SK-MEL-5 (cell line): ENCODE measurements at regions not wholly inside any gene's neighbourhood (a gene's known extent, or its start where the extent isn't known, plus 50 kb on each side); places are given as distances from the start of the nearest gene placed in this dataset.
A peak's percentile ranks its signal among the peaks of the same experiment; 100 is the strongest.

Source experiments
- DNase-seq: peaks from one replicate; pipeline ENCODE4 v3.0.0-alpha.2; 2016; ENCODE audit warnings: low read depth, low spot score
- in situ Hi-C: cut with HindIII; loops from 2 replicates; pipeline ENCODE4 v1.10.0; 2016; ENCODE audit warnings: low sequenced_read_pairs, high pct_unique_total_duplicates, low pct_unique_long_range_greater_than_20kb

DNA sequence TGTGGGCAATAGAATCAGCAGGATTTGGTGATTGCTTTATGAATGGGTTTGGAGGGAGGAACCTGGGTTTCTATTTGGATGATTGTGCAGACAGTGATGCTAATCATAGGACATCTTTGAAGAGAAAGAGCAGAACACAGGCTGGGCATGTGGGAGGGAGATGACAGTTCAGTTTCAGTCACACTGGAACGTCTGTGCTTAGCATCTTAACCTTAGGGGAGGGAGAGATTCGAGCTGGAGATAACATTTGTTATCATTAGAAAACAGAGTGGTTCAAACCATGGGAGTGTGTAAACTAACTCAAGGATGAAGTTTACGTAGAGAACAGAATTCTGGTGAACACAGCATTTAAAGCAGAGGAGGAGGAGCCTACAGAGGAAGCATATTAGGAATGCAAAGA is 138.6 kb upstream of the PPP2R2B start:
- no peak for DNase-seq
- in situ Hi-C loops = no loop called here

DNA sequence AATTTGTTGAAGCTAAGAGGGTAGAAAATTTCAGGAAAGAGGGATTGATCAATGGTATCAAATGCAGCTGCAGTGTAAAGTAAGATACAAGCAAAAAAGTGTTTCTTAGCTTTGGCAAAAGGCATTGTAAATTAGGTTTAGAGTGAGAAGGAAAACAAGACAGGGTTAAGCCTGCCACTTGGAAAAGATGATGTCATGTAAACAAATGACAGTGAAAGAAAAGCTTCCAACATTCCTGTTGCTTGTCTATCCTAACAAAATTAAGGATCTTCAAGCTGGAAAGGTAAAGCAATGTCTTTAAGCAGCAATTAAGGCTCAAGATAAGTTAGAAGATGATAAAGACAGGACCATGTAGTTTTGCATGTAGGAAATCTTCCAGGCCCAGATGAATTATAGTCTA is 139.1 kb upstream of the PPP2R2B start:
- no peak for DNase-seq
- in situ Hi-C loops = no loop called here

DNA sequence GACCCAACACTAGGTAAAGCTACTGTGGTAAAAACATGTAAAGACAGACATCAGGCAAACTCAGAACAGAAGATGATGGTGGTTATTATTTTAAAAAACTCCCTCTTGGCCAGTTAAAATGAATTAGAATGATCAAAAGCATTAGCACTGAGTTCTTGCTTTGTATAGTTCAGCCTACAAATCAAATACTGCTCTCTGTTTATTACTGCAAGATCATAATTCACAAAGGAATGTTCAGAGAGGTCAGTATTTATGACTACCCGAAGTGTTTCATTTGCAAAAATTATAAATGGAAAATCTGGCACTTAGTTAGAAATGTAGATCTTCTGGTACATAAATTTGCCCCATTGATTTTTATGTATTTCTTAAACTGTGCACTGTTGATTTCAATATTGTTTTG is 140.3 kb upstream of the PPP2R2B start:
- DNase-seq = no peak

DNA sequence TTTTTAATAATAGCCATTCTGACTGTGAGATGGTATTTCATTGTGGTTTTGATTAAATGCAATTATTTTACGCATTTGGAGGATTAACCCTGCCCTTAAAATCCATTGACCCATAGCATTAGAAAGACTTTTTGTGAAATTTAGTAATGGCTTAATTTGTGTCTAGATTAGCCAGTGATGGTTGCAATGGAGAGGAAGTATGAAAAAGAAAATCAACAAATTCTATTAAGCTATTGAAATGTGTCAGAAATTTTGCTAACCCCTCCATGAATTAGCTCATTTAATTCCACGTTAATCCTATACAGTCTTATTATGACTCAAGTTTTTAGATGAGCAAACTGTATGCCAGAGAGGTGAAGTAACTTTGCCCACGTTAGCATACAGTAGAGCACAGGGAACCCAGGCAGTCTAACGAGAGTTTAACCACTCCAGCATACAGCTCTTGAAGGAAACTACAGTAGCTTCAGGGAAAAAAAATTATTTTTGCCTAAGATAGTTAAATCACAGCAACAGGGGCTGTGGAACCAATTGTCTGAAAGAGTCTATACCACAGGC is 158.2 kb upstream of the PPP2R2B start:
- in situ Hi-C loops = no loop called here

More for the DNA sequence above, 140.3 kb upstream of the PPP2R2B start:
- in situ Hi-C loops = no loop called here

DNA sequence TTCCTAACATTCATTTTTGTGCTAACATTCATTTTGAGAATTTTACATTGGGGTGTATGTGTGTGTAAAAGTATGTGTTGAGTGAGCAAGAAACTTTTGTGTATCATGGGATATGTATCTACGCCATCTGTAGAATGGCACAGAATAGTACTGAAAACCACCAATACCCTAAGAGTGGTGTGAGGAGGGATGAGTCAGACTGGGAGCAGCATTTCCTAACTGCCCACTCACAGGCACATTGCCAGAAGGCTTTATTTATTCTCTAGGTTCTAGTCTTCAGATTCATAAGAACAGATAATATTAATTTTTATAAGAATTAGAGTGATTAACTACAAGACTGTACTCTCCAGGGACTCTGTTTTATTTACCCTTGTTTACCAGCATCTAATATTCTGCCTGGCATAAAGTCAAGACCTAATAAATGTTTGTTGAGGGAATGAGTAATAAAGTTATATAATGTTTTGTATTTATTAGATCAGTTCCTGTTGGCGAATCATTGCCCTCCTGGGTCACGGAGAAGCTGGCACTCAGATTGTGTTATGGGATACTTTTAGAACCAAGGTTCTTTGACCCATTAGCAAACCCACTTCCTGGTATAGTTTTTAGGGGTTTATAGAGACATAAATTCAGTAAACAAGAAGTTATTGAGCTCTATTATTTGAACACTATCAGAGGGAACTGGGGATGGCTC is 159.1 kb upstream of the PPP2R2B start:
- no peak for DNase-seq
- in situ Hi-C loops = no loop called here

More for the DNA sequence above, 158.2 kb upstream of the PPP2R2B start:
- DNase-seq = no peak

DNA sequence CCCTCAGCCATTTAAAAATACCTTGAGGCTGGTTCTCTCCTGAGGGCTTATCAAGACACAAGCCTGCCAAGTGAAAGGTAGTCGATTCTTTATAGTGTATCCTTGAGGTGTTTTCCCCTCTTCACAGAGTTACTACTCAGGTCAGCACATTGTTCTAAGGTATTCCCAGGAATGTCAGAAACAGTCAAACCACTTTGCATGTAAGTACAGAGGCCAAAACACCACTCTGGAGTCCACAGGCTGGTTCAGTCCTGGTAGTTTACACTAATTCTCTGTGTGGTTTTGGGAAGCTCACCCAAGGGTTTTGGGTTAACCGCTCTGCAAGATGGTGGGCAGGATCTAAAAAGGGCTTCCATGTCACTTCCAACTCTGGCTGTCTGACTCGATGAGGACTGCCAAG is 162.3 kb upstream of the PPP2R2B start:
- DNase-seq = no peak
- in situ Hi-C loops = no loop called here

DNA sequence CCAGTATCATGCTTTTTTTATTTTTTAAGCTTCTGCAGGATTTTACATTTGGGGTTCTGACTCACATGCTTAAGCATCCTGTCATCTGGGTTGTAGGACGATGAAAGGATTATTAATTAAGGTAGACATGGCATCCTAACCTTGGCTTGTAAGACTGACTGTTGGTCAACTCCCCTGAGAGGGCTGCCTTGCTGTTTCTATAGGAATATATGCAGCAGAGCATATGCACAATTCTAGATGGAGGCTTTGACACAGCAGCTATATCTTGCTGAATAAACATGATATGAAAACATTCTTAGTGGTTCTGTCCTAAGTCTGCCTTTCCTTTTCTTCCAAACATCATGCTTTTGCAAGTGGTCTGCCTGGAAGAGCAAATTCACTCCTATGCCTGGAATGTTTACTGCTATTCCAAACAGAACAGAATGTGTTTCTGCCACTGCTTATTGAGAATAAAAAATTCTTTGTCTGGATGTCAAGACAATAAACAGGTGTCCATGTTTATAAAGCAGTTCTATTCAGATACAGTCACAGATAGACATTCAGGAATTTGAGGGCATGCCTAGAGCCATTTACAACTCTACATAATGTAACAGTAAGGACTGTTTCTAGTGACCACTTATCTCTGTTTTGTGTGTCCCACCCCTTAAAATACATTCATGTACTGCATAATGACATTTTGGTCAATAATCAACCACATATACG is 166.2 kb upstream of the PPP2R2B start:
- in situ Hi-C loops = no loop called here
- DNase-seq = no peak

DNA sequence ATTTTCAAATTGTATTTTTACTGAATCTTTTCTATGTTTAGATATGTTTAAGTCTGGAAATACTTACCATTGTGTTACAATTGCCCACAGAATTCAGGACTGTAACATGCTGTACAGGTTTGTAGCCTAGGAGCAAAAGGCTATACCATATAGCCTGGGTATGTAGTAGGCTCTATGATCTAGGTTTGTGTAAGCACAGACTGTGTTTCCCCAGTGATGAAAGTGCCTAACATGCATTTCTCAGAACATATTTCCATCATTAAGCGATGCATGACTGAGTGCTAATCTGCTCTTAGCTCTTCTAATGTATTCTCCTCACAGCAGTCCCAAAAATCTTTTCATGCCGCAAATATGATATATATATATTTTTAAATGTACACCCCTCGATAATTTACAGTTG is 166.7 kb upstream of the PPP2R2B start:
- DNase-seq = no peak
- in situ Hi-C loops = no loop called here

DNA sequence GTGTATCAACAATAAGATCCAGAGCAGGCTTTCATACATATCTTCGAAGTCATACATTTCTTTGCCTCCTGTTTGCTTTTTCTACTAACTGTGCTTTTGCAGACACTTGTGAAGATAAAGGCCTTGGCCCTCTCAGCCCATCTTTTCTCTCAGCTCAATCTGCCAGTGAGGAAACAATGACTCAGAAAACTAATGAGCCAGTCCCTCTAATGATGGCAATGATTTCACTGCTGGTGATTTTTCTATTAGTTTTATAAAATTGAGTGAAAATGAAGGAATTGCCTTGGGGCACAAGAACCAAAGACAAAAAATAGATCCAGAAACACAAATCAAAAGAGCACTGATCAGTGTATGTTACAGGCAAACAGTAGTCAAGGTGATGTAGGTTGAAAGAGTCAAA is 167.7 kb upstream of the PPP2R2B start:
- in situ Hi-C loops = no loop called here
- DNase-seq = no peak

DNA sequence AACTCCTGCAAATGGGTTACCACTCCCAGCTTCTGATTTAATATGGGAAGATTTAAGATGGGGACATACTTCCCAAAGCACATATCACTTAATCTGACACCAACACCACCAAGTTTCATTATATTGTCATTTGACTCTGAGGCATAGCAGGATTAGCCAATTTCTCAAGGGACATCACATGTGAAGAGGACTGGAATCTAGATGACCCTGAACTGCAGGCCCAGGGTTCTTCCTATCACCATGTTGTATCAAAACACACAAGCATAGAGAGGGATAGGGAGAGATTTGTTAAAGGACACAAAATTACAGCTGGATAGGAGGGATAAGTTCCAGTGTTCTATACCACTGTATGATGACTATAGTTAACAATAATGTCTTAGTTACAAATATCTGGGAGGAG is 168.3 kb upstream of the PPP2R2B start:
- no peak for DNase-seq
- in situ Hi-C loops = no loop called here

DNA sequence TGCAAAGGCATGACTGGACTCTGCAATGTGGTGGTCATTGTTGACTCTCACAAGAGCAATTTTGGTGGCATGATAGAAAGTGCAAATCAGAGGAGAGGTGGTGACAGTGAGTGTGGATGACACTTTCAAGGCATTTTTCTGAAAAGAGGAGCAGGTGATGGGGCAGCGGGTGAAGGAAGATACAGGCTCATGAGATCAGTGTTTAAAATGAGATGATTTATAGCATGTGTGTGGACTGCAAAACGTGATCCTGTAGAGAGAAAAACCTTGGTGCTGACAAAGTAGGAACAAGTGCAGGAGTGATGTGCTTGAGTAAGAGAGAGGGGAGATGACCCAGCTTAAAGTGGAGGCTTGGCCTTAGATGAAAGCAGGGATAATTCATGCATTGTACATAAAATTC is 171.2 kb upstream of the PPP2R2B start:
- no peak for DNase-seq
- in situ Hi-C loops = no loop called here

DNA sequence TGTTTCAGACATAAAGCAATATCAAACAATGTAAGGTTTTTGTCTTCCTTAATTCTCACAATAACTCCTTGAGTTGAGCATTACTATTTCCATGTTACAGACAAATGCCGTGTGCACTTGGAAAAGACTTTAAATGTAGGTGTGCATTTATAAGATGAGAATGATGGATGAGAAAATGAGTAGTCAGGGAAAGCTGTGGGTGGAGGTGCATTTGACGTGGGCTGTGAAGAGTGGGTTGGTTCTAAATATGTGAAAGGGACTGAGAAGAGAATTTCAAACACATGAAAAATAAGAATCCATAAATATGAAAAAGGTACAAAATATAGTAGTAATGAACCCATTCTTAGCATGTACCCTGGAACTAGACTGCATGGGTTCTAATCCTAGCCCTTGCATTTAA is 171.6 kb upstream of the PPP2R2B start:
- DNase-seq = no peak
- in situ Hi-C loops = no loop called here

DNA sequence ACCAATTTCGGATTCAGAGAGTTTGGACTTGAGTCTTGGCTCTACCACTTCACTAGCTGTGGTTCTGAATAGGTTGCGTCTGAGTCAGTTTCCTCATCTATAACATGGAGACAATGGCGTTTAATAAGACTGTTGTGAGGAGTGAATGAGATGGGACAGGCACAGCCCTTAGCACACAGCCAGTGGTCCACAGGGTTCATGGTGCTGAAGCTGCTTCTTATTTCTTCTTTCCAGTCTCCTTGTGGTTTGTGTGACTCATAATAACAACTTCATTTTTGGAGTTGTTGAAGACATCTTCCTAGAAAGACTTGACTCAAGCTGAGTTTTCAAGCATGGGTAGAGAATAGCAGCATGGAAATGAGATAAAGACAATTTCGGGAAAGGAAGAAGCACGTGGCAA is 172.6 kb upstream of the PPP2R2B start:
- in situ Hi-C loops = no loop called here
- DNase-seq = no peak

DNA sequence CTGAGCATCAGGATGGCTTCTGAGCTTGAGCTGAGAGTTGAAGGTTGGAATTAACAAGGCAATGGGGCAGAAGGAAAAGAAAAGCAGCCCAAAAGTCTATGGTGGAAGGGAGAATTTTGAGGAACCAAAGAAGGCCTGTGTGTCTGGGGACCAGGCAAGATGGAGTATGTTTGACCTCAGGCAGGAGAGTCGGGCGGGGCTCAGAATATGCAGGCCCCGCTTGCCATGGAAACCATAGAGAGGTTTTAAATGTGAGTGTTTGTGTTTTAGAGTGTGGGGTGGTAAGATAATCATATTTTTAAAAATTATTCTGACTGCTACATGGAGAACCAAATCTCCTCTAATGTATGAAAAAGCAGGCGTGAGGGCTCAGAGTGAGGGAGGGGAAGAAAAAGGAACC is 174.0 kb upstream of the PPP2R2B start:
- in situ Hi-C loops = no loop called here
- no peak for DNase-seq

DNA sequence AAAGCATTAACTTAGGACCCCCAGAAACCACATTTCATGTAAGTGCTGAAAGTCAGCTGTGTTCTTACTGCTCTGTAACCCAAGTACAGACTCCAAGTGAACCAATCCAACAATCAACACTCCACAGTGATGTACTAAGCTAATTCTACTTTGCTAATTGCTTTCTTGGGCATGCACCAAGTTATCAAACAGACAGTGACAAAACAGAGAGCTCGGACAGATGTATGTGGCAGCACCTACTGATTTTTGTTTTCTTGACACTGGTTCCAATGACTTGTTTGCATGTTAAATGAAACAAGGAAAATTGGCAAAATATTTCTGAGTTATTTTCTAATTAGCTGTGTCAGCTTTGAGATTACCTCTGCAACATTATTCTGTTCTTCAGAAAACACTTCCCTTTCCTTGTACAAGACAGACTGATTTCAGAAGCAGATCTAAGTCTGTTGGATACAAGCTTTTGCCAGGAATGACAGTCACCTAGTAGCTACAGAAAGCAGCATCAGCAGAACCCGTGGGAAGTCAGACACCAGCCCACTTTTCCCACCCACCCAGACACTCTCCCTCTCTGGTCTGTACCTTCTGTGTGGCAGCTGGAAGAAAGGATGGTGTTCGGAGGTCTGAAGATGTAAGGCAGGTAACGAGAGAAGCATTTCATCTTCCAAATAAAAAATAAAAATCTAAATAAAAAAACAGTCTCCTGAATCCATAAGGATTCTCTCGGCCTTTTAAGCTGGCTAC is 176.7 kb upstream of the PPP2R2B start:
- DNase-seq = no peak

DNA sequence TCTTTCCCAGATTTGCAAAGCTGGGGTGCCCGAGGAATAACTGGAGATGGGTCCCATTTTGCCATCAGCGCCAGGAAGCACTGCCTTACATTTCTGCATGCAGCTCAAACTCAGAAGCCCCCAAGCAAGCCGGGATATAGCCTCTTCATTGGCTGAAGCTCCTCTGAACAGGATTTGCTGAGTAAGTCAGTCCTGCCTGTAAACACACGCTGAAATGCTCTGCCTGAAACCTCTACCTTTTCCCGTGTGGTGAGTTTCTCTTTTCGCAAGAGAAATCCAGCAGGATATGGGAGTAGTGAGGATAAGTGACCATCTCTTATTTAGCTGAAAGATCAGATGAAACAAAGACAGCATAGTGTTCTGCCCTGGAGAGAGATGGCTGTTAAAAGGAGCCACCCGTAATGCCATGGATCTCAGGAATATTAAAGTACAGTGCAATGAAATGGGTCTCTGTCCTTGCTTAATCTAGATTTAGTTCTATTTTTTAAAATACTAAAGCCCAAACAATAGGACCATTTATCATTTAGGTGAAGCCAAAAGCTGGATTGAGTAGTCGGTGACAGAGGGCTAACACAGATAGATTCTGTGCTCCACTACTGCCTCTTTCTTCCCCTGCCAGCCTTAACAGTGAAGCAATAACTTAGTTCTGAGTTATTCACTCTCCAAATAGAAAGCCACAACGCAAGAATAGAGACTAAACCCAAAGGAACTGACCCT is 177.5 kb upstream of the PPP2R2B start:
- in situ Hi-C loops = no loop called here
- DNase-seq = peak; percentile 69

More for the DNA sequence above, 176.7 kb upstream of the PPP2R2B start:
- in situ Hi-C loops = no loop called here

DNA sequence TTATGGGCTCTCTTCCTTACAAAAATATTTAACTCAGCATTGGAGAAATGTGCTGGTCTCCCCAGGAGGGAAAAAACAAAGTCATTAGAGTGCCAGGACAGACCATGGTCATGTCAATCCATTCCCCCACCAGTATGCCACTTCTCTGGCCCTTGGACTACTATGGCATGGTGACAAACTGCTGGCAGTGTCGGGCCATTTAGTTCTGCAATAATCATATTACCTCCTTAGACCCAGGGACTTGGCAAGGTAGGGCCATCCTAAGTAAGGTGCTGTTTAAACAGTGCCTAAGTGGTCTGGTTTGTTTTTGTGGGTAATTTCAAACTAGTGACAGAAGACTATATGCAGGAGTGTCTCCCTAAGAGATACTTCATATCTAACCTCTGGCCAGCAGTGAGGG is 177.8 kb upstream of the STK32A start:
- DNase-seq = no peak
- in situ Hi-C loops = no loop called here

DNA sequence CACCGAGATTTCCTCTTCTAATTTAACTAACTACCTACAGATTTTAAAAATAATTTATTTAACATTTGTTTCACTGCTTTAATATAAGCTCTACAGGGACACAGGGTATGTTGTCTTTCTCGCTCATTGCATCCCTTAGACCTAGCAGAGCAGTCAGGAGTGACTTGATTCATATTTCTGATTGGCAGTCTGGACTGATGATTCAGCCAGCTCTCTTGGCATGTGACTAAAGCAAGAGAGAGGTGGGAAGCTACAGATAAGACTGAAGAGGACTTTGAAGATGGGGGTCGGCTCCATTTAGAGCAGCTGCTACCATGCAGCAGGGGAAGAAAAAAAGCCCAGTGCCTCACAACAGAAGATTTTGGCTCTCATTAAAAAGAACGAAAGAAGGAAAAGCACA is 173.4 kb upstream of the STK32A start:
- in situ Hi-C loops = no loop called here
- no peak for DNase-seq
